ENCODE measurements at regions not wholly inside any gene's neighbourhood (a gene's known extent, or its start where the extent isn't known, plus 50 kb on each side); places are given as distances from the start of the nearest gene placed in this dataset.

DNA sequence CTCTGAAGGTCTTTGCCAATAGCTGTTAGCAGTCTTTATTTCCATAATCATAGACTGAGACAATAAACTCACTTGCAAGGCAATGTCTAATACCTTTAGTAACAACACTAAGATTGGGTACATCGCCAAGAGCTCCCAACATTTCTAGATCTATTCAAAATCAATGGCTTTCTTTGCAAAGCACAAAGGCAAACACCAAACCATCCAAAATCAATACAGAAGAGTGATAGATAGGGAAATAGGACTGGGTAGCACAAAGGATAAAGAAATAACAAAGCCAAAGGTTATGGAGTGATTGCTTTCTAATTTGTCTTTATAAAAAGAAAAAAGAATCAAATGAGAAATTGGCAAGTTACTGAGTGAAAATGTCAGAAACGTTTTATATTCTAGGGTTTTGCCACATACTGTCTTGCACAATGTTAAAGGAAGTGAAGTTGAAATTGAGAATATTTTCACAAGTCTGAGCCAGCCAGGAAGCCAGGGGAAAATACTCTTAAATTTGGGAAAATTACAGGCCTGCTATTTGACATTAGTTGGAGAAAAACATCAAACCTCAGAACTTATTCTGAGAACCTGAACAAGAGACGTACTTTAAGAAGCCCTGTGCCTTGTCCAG lies 53.3 kb upstream of the LHFPL2 start:
- TF ChIP-seq, protein P1, sequence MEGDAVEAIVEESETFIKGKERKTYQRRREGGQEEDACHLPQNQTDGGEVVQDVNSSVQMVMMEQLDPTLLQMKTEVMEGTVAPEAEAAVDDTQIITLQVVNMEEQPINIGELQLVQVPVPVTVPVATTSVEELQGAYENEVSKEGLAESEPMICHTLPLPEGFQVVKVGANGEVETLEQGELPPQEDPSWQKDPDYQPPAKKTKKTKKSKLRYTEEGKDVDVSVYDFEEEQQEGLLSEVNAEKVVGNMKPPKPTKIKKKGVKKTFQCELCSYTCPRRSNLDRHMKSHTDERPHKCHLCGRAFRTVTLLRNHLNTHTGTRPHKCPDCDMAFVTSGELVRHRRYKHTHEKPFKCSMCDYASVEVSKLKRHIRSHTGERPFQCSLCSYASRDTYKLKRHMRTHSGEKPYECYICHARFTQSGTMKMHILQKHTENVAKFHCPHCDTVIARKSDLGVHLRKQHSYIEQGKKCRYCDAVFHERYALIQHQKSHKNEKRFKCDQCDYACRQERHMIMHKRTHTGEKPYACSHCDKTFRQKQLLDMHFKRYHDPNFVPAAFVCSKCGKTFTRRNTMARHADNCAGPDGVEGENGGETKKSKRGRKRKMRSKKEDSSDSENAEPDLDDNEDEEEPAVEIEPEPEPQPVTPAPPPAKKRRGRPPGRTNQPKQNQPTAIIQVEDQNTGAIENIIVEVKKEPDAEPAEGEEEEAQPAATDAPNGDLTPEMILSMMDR (IDR thresholded peaks at IDR 0.05) = no peak
- TF ChIP-seq POLR2A (IDR thresholded peaks at IDR 0.05) = no peak

Measured in thyroid gland (tissue), 4 donors.